ENCODE measurements at regions not wholly inside any gene's neighbourhood (a gene's known extent, or its start where the extent isn't known, plus 50 kb on each side); places are given as distances from the start of the nearest gene placed in this dataset.
A peak's percentile ranks its signal among the peaks of the same experiment; 100 is the strongest.

DNA sequence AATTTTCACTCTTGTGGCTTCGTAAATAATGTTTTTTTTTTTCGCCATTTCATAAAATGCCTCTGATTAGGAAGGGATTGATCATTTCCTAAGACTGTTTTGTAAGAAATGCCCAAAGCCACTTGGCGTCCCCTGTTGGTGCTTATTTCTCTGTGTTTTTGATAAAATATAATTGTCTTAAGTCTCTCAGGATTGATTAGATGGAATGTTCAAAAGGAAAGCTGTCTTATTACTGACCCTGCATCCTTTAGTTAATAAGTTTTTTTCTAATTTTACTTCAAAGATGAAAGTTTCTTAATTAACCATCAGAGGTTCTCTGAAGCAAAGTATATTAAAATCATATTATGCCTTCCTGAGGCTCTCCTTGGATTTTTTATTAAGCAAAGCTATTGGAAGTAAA is 624.3 kb upstream of the TENM4 start:
- no peak for DNase-seq (ENCODE audit: low spot score)
- ATAC-seq: no peak

DNA sequence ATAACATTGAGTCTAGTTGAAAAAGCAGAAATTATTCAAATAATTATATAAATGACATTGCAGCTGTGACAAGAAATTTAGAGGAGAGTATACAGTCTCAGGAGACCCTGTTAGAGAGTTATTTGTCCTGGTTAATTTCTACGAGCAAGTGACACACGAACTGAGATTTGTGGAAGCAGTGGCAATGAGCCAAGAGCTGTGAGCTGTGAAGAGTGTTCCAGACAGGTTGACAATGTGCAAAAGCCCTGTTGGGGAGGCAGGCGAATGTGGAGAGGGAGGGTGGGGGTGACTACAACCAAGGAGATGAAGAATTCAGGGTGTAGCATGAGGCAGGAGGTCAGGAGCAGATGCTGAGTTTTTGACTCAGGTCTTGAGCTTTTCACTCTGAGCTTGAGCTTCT is 620.2 kb upstream of the TENM4 start:
- ATAC-seq (no peak), DNase-seq (ENCODE audit: low spot score) (no peak)

DNA sequence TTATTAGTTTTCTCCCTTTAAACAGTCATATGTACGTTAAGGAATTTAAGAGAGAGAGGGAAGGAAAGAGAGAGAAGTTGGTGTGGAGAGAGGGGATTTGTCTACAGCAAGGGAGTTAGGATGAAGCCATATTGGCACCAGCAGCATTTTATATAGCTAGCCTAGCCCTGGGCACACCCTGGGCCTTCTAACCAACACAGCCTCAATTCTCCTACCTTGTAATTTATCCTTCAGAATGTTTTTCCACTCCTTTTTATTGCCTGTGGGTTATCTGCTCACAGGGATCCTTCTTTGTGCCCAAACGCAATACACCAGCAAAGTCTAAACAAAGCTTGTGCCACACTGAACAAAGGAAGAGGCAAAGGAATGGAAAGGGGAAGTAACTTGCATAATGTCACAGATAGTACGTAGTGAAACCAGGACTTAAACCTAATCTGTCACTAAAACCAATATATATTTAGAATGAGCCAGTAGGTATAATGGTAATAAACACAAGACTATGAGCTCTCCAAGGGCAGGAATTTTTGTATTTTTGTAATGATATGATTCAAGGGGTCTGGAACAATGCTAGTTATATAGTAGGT is 613.8 kb upstream of the TENM4 start:
- ATAC-seq (no peak), DNase-seq (ENCODE audit: low spot score) (no peak)

DNA sequence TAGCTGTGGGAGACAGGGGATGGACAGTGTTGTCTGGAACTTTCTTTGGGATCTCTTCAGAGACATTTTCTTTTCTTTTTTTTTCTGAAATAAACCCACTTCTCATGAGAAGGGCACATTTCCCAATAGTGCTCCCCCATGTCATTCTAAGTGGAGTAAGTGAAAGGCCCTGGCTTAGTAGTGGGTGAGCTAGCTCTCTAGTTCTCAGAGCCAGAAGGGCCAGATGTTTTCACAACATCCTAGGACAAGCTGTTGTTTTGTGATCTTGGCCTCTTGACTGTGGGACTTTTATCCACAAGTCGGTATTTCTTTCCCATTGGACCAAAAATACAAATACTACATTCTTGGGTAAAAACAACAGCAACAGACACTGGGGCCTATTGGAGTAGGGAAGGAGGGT is 607.7 kb upstream of the TENM4 start:
- ATAC-seq: no peak
- DNase-seq (ENCODE audit: low spot score): no peak

DNA sequence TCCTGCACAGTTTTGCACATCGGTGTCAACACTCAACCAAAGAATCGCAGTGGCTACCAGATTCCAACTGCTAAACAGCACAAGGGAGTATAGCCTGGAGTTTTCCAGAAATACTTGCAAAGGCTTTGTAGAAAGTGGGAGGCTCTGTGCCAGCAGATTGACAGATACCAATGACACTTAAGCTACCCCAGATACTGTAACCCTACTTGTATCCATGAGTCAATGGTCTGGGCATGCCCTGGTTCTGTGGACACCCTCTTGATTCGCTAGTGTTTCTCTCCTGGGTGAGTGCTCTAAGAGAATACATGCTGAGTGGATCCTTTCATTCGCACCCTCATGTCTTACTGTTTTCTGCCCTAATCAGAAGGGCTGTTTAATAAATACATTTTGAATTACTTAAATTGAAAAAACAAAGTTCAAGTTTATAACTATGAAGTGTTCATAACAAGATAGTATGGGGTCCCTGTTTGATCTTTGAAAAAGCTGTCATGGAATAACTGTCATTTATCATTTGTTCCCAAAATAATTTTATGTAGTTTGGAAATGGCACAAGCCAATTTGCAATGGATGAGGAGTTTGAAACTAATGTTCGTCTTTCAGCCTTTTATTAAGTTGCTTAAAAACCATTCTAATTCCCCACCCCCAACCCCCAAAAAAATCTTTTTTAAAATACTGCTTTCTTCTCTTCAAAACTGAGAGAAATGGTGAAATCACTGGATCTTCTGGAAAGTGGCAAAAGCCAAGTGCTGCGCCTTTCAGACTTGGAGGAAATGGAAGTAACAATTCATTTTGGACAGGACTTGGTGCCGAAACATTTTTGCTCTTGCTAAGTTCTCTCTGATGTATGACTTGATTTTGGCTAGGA is 600.5 kb upstream of the TENM4 start:
- DNase-seq (ENCODE audit: low spot score): no peak
- ATAC-seq: no peak

GRCh38 chr11:80034801-80035200 is 594.0 kb upstream of the TENM4 start:
- ATAC-seq (no peak), DNase-seq (ENCODE audit: low spot score) (no peak)

- DNase-seq (ENCODE audit: low spot score) (no peak), ATAC-seq (no peak)
Observed at GRCh38 chr11:80031014-80031600, 590.3 kb upstream of the TENM4 start.

GRCh38 chr11:80028998-80029397 is 588.2 kb upstream of the TENM4 start:
- DNase-seq (ENCODE audit: low spot score): no peak
- ATAC-seq: no peak

GRCh38 chr11:80024119-80024518 is 583.3 kb upstream of the TENM4 start:
- DNase-seq (ENCODE audit: low spot score): no peak
- no peak for ATAC-seq

DNA sequence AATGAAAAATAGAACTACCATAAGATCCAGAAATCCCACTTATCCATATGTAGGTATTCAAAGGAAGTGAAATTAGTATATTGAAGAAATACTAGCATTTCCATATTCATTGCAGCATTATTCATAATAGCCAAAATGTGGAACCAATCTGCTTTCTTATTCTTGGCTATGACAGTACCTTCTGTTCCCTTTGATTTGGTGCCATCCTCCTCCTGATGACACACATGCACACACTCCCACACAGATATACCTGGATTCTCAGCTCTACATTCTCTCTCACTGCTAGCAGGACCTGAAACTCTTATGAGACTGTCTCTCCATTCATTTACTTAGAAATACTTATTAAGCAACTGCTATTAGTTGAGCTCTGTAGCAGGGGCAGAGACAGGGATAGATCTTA is 582.6 kb upstream of the TENM4 start:
- DNase-seq (ENCODE audit: low spot score) (no peak), ATAC-seq (no peak)

- DNase-seq (ENCODE audit: low spot score) (no peak), ATAC-seq (no peak)
Observed at GRCh38 chr11:80010536-80010935, 569.7 kb upstream of the TENM4 start.

DNA sequence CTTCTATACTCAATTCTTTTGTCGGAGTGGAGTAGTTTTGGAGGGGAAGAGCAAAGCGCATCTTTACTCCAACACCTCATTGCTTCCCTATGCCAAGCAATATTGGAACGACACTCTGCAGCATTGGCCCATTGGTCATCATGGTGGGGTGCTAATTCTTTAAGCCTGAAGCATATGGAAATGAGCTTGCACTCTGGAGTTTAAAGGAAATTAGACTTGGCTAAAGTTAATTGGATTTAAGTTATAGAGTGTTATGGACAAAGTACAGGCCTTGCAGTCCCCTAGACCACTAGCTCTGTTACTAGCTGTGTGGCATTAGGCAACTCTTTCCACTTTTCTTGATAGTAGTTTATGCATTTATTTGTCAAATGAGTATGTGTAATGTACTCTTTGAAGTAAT is 568.3 kb upstream of the TENM4 start:
- ATAC-seq: no peak

DNA sequence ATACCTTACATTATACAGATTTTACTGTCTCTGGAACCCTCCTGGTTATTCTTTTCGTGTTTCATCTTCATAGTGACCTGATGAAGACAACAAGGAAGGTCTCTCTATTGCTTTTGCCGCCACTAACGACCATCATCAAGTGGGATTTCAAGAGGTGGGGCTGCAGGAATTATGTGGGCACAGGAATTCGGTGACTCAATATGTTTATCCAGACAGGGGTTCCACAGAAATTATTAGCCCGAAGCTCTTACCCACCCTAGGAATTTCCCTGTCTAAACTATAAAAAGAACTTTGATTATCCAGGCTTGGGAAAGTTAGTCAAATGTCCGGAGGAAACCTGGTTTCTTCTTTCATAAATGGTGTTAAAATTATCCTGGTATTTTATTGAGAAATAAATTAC is 566.8 kb upstream of the TENM4 start:
- DNase-seq (ENCODE audit: low spot score): no peak
- no peak for ATAC-seq

More for the DNA sequence above, 568.3 kb upstream of the TENM4 start:
- no peak for DNase-seq (ENCODE audit: low spot score)

GRCh38 chr11:79990141-79990540 is 549.3 kb upstream of the TENM4 start:
- DNase-seq (ENCODE audit: low spot score) (no peak), ATAC-seq (no peak)

DNA sequence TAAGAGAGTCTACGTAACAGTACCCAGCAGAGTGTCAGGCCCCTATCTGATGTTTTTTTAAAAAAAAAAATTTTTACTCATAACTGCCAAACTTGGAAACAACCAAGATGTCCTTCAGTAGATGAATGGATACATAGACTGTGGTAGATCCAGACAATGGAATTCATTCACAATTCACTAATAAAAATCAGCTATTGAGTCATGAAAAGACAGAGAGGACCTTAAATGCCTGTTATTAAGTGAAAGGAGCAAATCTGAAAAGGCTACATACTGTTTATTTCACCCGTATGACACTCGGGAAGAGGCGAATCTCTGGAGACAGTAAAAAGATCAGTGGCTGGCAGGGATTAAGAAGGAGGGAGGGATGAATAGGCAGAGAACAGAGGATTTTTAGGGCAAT is 541.4 kb upstream of the TENM4 start:
- no peak for ATAC-seq
- DNase-seq (ENCODE audit: low spot score): no peak

DNA sequence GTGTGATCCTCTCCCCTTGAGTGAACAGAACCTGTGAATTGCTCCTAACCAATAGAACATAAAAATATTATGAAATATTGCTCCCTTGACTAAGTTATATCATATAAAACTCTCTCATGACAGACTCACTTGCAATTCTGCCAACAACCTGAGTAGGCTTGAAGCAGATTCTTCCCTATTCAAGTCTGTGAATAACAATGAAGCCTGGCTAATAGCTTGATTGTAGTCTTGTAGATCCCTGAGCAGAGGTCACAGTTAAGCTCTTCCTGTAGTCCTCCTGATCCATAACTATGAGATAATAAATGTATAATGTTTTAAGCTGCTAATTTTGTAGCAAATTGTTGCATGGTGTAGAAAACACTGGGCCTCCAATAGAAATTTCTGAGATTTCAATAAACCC is 540.1 kb upstream of the TENM4 start:
- DNase-seq (ENCODE audit: low spot score) (no peak), ATAC-seq (no peak)

GRCh38 chr11:79973721-79974617 is 533.1 kb upstream of the TENM4 start:
- ATAC-seq: peak; percentile 74
- no peak for DNase-seq (ENCODE audit: low spot score)

GRCh38 chr11:79971255-79971654 is 530.4 kb upstream of the TENM4 start:
- no peak for DNase-seq (ENCODE audit: low spot score)
- no peak for ATAC-seq

- ATAC-seq: no peak
Observed at GRCh38 chr11:79966592-79966991, 525.8 kb upstream of the TENM4 start.

DNA sequence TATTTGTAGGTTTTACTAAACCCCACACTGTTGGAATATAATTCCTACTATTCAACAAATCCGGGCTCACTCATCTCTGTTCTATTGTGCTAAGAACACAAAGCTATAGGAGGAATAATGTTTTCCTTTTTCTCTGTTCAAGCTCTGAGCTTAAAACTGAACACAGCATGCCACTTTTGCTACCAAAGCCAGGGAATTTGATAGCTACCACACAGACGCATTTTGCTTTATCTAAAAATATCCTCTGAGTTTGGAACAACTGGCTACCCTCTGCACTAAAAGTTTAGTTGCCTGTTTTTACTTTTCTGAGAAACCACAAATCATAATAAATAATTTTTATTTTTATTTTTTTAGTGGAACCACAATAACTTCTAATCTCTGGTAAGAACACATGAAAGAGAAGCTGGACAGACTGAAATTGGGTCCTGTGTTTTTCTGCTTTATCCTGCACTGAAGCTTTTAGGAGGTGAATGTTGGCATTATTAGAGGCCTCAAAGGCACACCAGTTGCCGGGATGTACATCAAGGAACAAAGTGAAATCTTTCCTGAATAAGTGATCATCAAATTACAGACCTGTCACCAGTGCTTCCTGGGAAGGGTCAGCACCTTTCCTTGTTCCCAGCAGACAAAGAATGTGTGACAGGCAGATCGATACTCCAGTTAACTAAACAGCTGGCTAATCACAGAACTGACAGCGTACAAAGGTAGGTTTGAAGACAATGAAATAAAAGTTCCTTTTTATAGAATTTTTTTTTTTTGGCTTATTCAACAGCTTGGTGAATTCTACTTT is 523.2 kb upstream of the TENM4 start:
- DNase-seq (ENCODE audit: low spot score) (no peak), ATAC-seq (no peak)

More at GRCh38 chr11:79966592-79966991, 525.8 kb upstream of the TENM4 start:
- no peak for DNase-seq (ENCODE audit: low spot score)

Measured in left lobe of liver (tissue), 2 donors.